PC-3 (cell line): ENCODE measurements at regions not wholly inside any gene's neighbourhood (a gene's known extent, or its start where the extent isn't known, plus 50 kb on each side); places are given as distances from the start of the nearest gene placed in this dataset.

Source experiments
- EZH2 ChIP-seq: fragments of 300-600 bp; sonication (generic); IDR thresholded peaks from one replicate; pipeline ENCODE4 v1.6.1; 2017; ENCODE audit warnings: antibody characterized with exemption, mild to moderate bottlenecking, low read length; ENCODE audit not compliant: unreplicated experiment
- TF ChIP-seq, protein P1 (sequence below): fragments of 300-600 bp; sonication (generic); conservative IDR thresholded peaks from 2 replicates; pipeline ENCODE4 v1.5.1; 2017; ENCODE audit warnings: antibody characterized with exemption, low read depth, mild to moderate bottlenecking, low read length

DNA sequence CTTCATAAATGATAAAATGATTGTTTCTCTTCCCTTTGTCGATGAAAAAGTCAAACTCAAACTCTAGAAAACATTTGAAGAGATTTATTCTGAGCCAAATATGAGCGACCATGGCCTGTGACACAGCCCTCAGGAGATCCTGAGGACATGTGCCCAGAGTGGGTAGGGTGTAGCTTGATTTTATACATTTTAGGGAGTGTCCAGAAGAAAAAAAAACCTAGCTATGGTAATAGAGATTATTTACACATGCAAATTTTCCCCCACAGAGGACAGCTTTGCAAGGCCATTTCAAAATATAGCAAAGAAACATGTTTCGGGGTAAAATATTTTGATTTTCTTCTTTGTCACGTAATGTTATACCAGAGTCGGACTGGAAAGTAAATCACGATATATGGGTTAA, 92.4 kb upstream of the TRIB2 start:
- TF ChIP-seq, protein P1, sequence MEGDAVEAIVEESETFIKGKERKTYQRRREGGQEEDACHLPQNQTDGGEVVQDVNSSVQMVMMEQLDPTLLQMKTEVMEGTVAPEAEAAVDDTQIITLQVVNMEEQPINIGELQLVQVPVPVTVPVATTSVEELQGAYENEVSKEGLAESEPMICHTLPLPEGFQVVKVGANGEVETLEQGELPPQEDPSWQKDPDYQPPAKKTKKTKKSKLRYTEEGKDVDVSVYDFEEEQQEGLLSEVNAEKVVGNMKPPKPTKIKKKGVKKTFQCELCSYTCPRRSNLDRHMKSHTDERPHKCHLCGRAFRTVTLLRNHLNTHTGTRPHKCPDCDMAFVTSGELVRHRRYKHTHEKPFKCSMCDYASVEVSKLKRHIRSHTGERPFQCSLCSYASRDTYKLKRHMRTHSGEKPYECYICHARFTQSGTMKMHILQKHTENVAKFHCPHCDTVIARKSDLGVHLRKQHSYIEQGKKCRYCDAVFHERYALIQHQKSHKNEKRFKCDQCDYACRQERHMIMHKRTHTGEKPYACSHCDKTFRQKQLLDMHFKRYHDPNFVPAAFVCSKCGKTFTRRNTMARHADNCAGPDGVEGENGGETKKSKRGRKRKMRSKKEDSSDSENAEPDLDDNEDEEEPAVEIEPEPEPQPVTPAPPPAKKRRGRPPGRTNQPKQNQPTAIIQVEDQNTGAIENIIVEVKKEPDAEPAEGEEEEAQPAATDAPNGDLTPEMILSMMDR, result no peak
- TF ChIP-seq EZH2, result no peak
